ENCODE measurements at regions not wholly inside any gene's neighbourhood (a gene's known extent, or its start where the extent isn't known, plus 50 kb on each side); places are given as distances from the start of the nearest gene placed in this dataset.
A peak's percentile ranks its signal among the peaks of the same experiment; 100 is the strongest.

GRCh38 chr12:127774828-127775227 is 492.1 kb upstream of the TMEM132C start:
- ChIA-PET CTCF (no interaction called here), POLR2A (no interaction called here)
- no peak overlapping the region for H3K4me3 ChIP-seq (ENCODE audit: low read depth, low read length)
- no peak for DNase-seq (ENCODE audit: low read depth, low spot score)
- no peak for TF ChIP-seq CTCF (IDR thresholded peaks at IDR 0.05; ENCODE audit: insufficient read depth, low read length, missing control alignments)

- ChIA-PET CTCF (interaction anchor here (0.8 to 1.1 kb wide), 2 partner anchors 17 to 147 kb away, joined by 3 read pairs; no protein-coding TSS in a partner anchor), POLR2A (no interaction called here)
- no peak for TF ChIP-seq CTCF (IDR thresholded peaks at IDR 0.05; ENCODE audit: insufficient read depth, low read length, missing control alignments)
Observed at GRCh38 chr12:127779301-127780045, 487.5 kb upstream of the TMEM132C start.

GRCh38 chr12:127780881-127781280 is 486.1 kb upstream of the TMEM132C start:
- no peak for TF ChIP-seq CTCF (IDR thresholded peaks at IDR 0.05; ENCODE audit: insufficient read depth, low read length, missing control alignments)
- CTCF ChIA-PET, result no interaction called here
- POLR2A ChIA-PET, result no interaction called here
- no peak overlapping the region for H3K4me3 ChIP-seq (ENCODE audit: low read depth, low read length)
- DNase-seq (ENCODE audit: low read depth, low spot score), result no peak

More at GRCh38 chr12:127779301-127780045, 487.5 kb upstream of the TMEM132C start:
- no peak overlapping the region for H3K4me3 ChIP-seq (ENCODE audit: low read depth, low read length)
- no peak for DNase-seq (ENCODE audit: low read depth, low spot score)

- ChIA-PET CTCF (no interaction called here), POLR2A (no interaction called here)
- no peak overlapping the region for H3K4me3 ChIP-seq (ENCODE audit: low read depth, low read length)
- no peak for DNase-seq (ENCODE audit: low read depth, low spot score)
- no peak for TF ChIP-seq CTCF (IDR thresholded peaks at IDR 0.05; ENCODE audit: insufficient read depth, low read length, missing control alignments)
Observed at GRCh38 chr12:127781336-127781735, 485.6 kb upstream of the TMEM132C start.

GRCh38 chr12:127785540-127785939 is 481.4 kb upstream of the TMEM132C start:
- ChIA-PET POLR2A (interaction anchor here (1.0 kb wide), 1 partner anchor 24 kb away, joined by 3 read pairs; no protein-coding TSS in a partner anchor), CTCF (interaction anchor here (0.7 to 0.8 kb wide), 2 partner anchors 33 to 107 kb away, joined by 3 read pairs; no protein-coding TSS in a partner anchor)
- no peak overlapping the region for H3K4me3 ChIP-seq (ENCODE audit: low read depth, low read length)
- TF ChIP-seq CTCF (IDR thresholded peaks at IDR 0.05; ENCODE audit: insufficient read depth, low read length, missing control alignments), result no peak
- peak; percentile 14 for DNase-seq (ENCODE audit: low read depth, low spot score)

- DNase-seq (ENCODE audit: low read depth, low spot score), result no peak
- TF ChIP-seq CTCF (IDR thresholded peaks at IDR 0.05; ENCODE audit: insufficient read depth, low read length, missing control alignments), result no peak
- ChIA-PET POLR2A (interaction anchor here (1.0 kb wide), 1 partner anchor 24 kb away, joined by 3 read pairs; no protein-coding TSS in a partner anchor), CTCF (interaction anchor here (0.7 to 0.8 kb wide), 2 partner anchors 34 to 41 kb away, joined by 3 read pairs; no protein-coding TSS in a partner anchor)
- H3K4me3 ChIP-seq (ENCODE audit: low read depth, low read length), result no peak overlapping the region
Observed at GRCh38 chr12:127785986-127786590, 480.9 kb upstream of the TMEM132C start.
